SK-N-MC (cell line): ENCODE measurements at regions not wholly inside any gene's neighbourhood (a gene's known extent, or its start where the extent isn't known, plus 50 kb on each side); places are given as distances from the start of the nearest gene placed in this dataset.

ENCODE experiments used
- DNase-seq: peaks from one replicate; pipeline ENCODE4 v3.0.0-alpha.2; 2011; ENCODE audit warnings: low read depth, low spot score
- H3K27ac ChIP-seq: fragments of 200-600 bp; sonication (generic); 2 replicates; pipeline ENCODE4 v1.5.1; 2016; ENCODE audit warnings: mixed run types
- H3K36me3 ChIP-seq: fragments of 200-600 bp; sonication (generic); 2 replicates; pipeline ENCODE4 v1.6.1; 2017; ENCODE audit warnings: antibody characterized with exemption, low read length, mixed read lengths; ENCODE audit not compliant: insufficient read depth
- H3K4me3 ChIP-seq: fragments of 200-600 bp; sonication (generic); 2 replicates; pipeline ENCODE4 v1.5.1; 2016
- H3K9ac ChIP-seq: fragments of 200-600 bp; sonication (generic); 2 replicates; pipeline ENCODE4 v1.8.0; 2017; ENCODE audit warnings: mixed run types, mixed read lengths; ENCODE audit not compliant: insufficient read length
- H3K9me3 ChIP-seq: fragments of 200-600 bp; sonication (generic); 2 replicates; pipeline ENCODE4 v1.6.1; 2017; ENCODE audit warnings: low read depth, mild to moderate bottlenecking, antibody characterized with exemption, low read length, moderate library complexity, mixed read lengths
- EZH2 ChIP-seq: fragments of 200-600 bp; sonication (generic); IDR thresholded peaks from one replicate; pipeline ENCODE4 v1.6.1; 2017; ENCODE audit warnings: antibody characterized with exemption
- FOXP2 ChIP-seq: optimal IDR thresholded peaks from 2 replicates; pipeline ENCODE3; 2011; ENCODE audit warnings: mild to moderate bottlenecking, moderate library complexity; ENCODE audit not compliant: insufficient read depth; ENCODE audit errors: extremely low read length, control extremely low read depth
- POLR2AphosphoS5 ChIP-seq: IDR thresholded peaks from 2 replicates; pipeline ENCODE4 v1.6.1; 2012; ENCODE audit warnings: mild to moderate bottlenecking, low read depth, low read length, borderline replicate concordance

DNA sequence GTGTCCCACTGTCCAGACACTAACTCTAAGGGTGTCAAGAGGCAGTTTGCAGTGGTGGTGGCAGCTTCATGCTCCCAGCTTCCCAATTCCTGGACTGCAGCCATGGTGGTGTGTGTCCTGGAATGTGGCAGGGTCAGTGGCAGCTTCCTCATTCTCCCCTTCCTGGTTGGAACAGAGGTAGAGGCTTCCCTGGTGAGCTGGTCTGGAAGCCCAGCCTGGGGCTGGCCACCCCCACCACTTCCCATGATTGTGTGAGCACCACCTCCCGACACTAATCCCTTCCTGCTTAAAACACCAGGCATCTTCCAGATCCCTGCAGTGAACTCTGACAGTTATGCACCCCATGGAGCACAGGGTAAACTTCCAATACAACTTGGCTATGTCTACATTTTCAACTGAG is 134.9 kb downstream of the RAP2A start:
- TF ChIP-seq POLR2AphosphoS5 = no peak

DNA sequence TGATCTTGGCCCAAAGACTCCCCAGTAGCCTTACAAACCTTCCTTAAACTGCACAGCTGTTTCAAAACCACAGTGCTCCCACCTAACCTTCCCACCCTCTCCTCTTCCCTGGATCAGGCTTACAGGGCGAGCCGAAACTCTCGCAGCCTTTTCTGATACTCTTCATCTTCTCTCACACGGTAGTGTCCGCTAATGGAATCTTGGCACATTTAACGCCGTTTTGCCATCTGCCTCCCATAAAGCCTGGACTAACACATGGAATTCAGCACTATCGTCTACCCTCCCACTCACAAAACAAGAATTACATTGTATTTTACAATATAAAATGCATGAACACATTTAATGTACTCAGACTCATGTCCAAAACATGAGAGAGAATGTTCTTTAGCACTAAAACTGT is 135.9 kb downstream of the RAP2A start:
- no peak for DNase-seq
- Histone ChIP-seq H3K9ac (no peak overlapping the region), H3K36me3 (no peaks in the 10 kb centered on the region), H3K27ac (no peak overlapping the region), H3K4me3 (no peak overlapping the region), H3K9me3 (no peaks in the 10 kb centered on the region)
- TF ChIP-seq EZH2 (no peak), POLR2AphosphoS5 (no peak), FOXP2 (no peak)

More for the DNA sequence above, 134.9 kb downstream of the RAP2A start:
- no peak overlapping the region for H3K9ac ChIP-seq
- H3K36me3 ChIP-seq = no peaks in the 10 kb centered on the region
- no peaks in the 10 kb centered on the region for H3K9me3 ChIP-seq
- no peak for DNase-seq
- no peak overlapping the region for H3K4me3 ChIP-seq
- H3K27ac ChIP-seq = no peak overlapping the region

DNA sequence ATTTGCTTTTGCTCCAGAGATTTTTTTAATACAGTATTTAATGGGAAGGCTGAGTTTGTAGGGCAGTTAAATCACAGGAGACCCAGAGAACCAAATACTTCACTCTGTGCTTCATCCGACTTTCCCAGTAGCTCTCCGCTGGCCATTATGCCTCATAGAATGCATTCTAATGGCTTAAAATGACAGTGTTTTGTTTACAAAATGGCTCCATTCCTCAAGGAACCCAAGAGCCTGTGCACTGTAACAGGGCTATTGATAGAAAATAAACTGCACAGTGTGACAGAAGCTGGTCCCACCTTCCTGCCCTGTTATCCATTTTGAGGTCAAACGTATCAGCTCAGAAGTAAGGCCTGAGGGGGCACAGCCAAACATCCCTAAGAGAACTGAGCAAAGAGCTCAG is 136.5 kb downstream of the RAP2A start:
- Histone ChIP-seq H3K27ac (no peak overlapping the region), H3K9me3 (no peaks in the 10 kb centered on the region), H3K36me3 (no peaks in the 10 kb centered on the region), H3K9ac (no peak overlapping the region), H3K4me3 (no peak overlapping the region)
- no peak for TF ChIP-seq POLR2AphosphoS5
- TF ChIP-seq FOXP2 = no peak
- no peak for TF ChIP-seq EZH2
- no peak for DNase-seq

DNA sequence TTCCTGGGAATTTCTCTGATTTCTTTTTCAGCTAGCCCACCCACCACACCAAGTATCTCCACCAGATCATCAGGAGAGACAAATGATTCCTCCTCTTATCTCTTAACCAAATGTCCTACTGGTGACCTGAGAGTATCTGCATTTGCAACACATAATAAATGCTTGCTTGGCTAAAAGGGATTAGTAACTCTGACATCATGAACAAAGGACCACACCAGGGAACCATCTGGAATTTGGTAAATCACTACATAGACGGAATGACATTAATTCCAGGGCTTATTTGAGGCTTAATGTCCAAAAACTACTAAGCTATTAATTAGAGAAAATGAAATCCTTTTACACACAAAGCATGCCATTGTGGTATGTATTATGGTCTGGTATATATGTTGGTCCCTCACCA is 139.0 kb downstream of the RAP2A start:
- no peaks in the 10 kb centered on the region for H3K9me3 ChIP-seq

DNA sequence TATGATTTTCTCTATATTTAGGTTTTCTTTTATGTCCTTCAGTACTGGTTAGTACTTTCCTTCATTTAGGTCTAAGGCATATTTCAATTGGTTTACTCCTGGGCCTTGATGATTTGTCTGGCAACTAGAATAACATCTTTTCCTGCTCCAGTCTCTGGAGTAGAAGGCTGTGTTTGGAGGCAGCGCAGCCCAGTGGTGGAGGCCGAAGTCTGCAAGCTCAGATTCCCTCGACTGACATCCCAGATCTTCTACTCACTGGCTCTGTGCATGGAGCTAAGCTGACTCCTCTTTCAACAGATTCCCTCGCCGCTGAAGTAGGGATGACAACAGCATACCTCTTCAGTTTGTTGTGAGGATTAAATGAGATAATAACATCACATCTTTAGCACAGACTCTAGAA is 141.0 kb downstream of the RAP2A start:
- no peaks in the 10 kb centered on the region for H3K9me3 ChIP-seq
- H3K4me3 ChIP-seq = no peak overlapping the region
- TF ChIP-seq FOXP2 (no peak), POLR2AphosphoS5 (no peak), EZH2 (no peak)
- DNase-seq = no peak
- no peak overlapping the region for H3K27ac ChIP-seq
- H3K36me3 ChIP-seq = no peaks in the 10 kb centered on the region
- no peak overlapping the region for H3K9ac ChIP-seq

More for the DNA sequence above, 139.0 kb downstream of the RAP2A start:
- no peak for DNase-seq
- Histone ChIP-seq H3K9ac (no peak overlapping the region), H3K27ac (no peak overlapping the region), H3K36me3 (no peaks in the 10 kb centered on the region), H3K4me3 (no peak overlapping the region)
- TF ChIP-seq POLR2AphosphoS5 = no peak
- no peak for TF ChIP-seq EZH2
- no peak for TF ChIP-seq FOXP2

DNA sequence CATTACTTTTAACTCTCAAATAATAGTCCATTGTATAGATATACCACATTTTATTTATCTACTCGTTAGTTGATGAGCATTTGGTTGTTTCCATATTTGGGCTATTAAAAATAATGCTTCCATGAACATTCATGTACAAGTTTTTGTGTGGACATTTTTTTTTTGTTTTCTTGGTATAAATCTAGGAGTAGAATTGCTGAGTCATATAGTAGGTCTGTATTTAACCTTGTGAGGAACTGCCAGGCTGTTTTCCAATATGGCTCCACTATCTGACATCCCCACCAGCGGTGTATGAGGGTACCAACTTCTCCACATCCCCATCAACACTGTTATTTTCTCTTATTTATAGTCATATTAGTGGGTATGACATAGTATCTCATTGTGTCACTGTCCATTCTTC is 143.1 kb downstream of the RAP2A start:
- no peak overlapping the region for H3K4me3 ChIP-seq
- H3K9ac ChIP-seq = no peak overlapping the region
- TF ChIP-seq EZH2 = no peak
- TF ChIP-seq FOXP2 = no peak
- TF ChIP-seq POLR2AphosphoS5 = no peak
- no peak for DNase-seq
- H3K36me3 ChIP-seq = no peaks in the 10 kb centered on the region
- H3K27ac ChIP-seq = no peak overlapping the region
- H3K9me3 ChIP-seq = no peaks in the 10 kb centered on the region

DNA sequence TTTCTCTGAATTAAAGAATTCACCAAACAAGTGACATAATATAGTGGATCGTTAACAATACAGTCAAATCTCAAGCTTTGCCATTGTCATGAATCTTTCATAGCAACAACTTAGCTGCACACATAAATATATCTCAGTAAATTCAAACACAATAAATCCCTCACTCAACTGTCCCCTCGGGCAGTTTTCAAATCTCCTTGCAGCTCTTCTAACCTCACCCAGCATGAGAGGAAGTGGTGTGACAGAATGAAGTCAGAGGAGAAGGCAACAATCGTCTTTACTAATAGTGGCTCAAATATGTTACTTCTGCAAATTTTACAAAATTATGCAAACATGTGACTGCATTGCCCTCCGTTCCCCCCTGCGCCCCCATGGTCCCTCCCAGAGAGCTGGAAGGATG is 148.2 kb downstream of the RAP2A start:
- no peaks in the 10 kb centered on the region for H3K36me3 ChIP-seq
- no peaks in the 10 kb centered on the region for H3K9me3 ChIP-seq
- H3K27ac ChIP-seq = no peak overlapping the region
- no peak overlapping the region for H3K9ac ChIP-seq
- H3K4me3 ChIP-seq = no peak overlapping the region
- TF ChIP-seq EZH2 = no peak
- no peak for TF ChIP-seq FOXP2
- no peak for TF ChIP-seq POLR2AphosphoS5
- no peak for DNase-seq

DNA sequence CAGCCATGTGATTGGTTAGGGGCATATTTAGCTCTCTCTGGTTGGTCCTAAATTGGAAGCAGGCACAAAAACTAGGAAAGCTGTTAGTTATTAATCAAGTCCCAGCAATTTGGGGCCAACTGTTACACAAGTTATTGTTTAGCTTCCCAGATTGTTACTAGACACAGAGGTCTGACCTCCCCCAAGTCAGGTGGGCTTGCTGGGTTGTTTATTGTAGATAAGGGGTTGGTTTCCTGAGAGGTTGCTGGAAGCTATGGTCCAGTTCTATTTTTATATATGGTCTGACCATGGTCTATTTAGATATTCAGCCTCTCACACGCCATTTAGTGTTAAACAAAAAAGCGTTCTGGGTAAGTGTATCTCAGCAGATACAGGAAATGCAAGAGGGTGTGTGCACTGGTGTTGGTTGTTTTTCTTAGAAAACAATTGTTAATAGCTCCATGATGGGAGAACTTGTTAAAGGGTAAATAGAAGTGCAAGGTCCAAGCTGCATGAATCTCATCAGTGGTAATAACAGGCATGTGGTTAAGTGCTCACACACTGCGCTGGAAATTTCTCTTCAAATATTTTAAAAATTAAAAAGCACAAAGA is 150.0 kb downstream of the RAP2A start:
- Histone ChIP-seq H3K4me3 (no peak overlapping the region), H3K36me3 (no peaks in the 10 kb centered on the region), H3K9ac (no peak overlapping the region), H3K9me3 (no peaks in the 10 kb centered on the region), H3K27ac (no peak overlapping the region)
- TF ChIP-seq POLR2AphosphoS5 = no peak
- no peak for TF ChIP-seq EZH2
- TF ChIP-seq FOXP2 = no peak
- no peak for DNase-seq

DNA sequence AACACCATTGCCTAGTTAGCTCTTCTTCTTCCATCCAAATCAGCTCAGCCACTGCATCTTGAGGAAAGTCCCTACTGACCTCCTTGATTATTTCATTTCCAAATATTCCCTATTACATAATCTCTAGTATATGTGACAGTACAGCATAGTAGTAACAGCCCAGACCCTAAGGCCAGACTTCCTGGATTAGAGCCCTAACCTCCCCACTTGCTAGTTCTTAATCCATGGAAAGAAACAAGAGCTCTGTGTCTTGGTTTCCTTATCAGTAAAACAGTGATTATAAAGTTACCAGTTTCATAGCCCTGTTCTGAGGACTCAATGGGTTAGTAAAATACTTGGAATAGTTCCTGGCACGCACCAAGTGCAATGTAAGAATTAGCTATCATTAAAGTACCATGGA is 153.0 kb downstream of the RAP2A start:
- TF ChIP-seq FOXP2 (no peak), POLR2AphosphoS5 (no peak), EZH2 (no peak)
- no peak overlapping the region for H3K27ac ChIP-seq
- H3K4me3 ChIP-seq = no peak overlapping the region
- no peak overlapping the region for H3K9ac ChIP-seq
- H3K9me3 ChIP-seq = no peaks in the 10 kb centered on the region
- no peaks in the 10 kb centered on the region for H3K36me3 ChIP-seq
- no peak for DNase-seq
